Mucosa of descending colon (tissue), 3 donors: ENCODE measurements at regions not wholly inside any gene's neighbourhood (a gene's known extent, or its start where the extent isn't known, plus 50 kb on each side); places are given as distances from the start of the nearest gene placed in this dataset.

Experiments used
- ATAC-seq: fragments of 200-7000 bp; cut with Tn5 transposase; one replicate; pipeline ENCODE4 v1.9.1; 2020; ENCODE audit warnings: mild to moderate bottlenecking, moderate library complexity
- DNase-seq, 3 donors: peaks; one replicate each; pipeline ENCODE4 v3.0.0-alpha.2; 2020
- H3K36me3 ChIP-seq: fragments of 200-600 bp; one replicate; pipeline ENCODE4 v1.8.0; 2021; ENCODE audit warnings: low read depth, mild to moderate bottlenecking
- H3K4me1 ChIP-seq: fragments of 200-600 bp; one replicate; pipeline ENCODE4 v1.8.0; 2021; ENCODE audit warnings: low read depth, mild to moderate bottlenecking
- H3K4me3 ChIP-seq: fragments of 200-600 bp; one replicate; pipeline ENCODE4 v1.8.0; 2021; ENCODE audit warnings: mild to moderate bottlenecking
- H3K9me3 ChIP-seq: fragments of 200-600 bp; one replicate; pipeline ENCODE4 v1.8.0; 2021; ENCODE audit warnings: mild to moderate bottlenecking
- CTCF ChIP-seq: fragments of 200-600 bp; IDR thresholded peaks from one replicate; pipeline ENCODE4 v1.8.0; 2022; ENCODE audit warnings: antibody characterized with exemption, mild to moderate bottlenecking
- intact Hi-C, 2 donors: fragments of 100-400 bp; cut with DNase I in 1 of 2; cut with micrococcal nuclease in 1 of 2; formaldehyde crosslinking; loops; one replicate each; pipeline versions ENCODE4 v1.11.0 to v1.11.1; 2022; cut with DNase I, micrococcal nuclease
- donor health status: DM: no; HTN: no; CAD: no; lungs with moderate emphysema.
- donor health status: DM: no; HTN: no; CAD: no.
- donor health status: DM: no; HTN: yes; CAD: no.

- Histone ChIP-seq H3K4me1 (no peaks in the 10 kb centered on the region), H3K4me3 (no peak overlapping the region), H3K36me3 (no peaks in the 10 kb centered on the region), H3K9me3 (peaks cover 30% of the 10 kb centered on the region)
- no peak for TF ChIP-seq CTCF
- intact Hi-C loops: no loop called here
- ATAC-seq (no peak), DNase-seq (no peak)
Observed at GRCh38 chr17:53934931-53935330, 112.2 kb downstream of the KIF2B start.

GRCh38 chr17:53941231-53941630 lies 118.5 kb downstream of the KIF2B start:
- intact Hi-C loops: no loop called here
- Histone ChIP-seq H3K4me1 (no peaks in the 10 kb centered on the region), H3K4me3 (no peak overlapping the region), H3K36me3 (no peaks in the 10 kb centered on the region), H3K9me3 (peaks cover 19% of the 10 kb centered on the region)
- DNase-seq (no peak), ATAC-seq (no peak)
- TF ChIP-seq CTCF: no peak

GRCh38 chr17:53942436-53942835 lies 119.7 kb downstream of the KIF2B start:
- TF ChIP-seq CTCF: no peak
- H3K36me3 ChIP-seq: no peaks in the 10 kb centered on the region
- H3K4me1 ChIP-seq: no peaks in the 10 kb centered on the region
- intact Hi-C loops: no loop called here
- H3K9me3 ChIP-seq: peaks cover 19% of the 10 kb centered on the region
- no peak for DNase-seq
- no peak overlapping the region for H3K4me3 ChIP-seq
- ATAC-seq: no peak

- no peak for TF ChIP-seq CTCF
- intact Hi-C loops: no loop called here
- Histone ChIP-seq H3K4me3 (no peak overlapping the region), H3K9me3 (peaks cover 19% of the 10 kb centered on the region), H3K4me1 (no peaks in the 10 kb centered on the region), H3K36me3 (no peaks in the 10 kb centered on the region)
- ATAC-seq (no peak), DNase-seq (no peak)
Observed at GRCh38 chr17:53942898-53943297, 120.2 kb downstream of the KIF2B start.

GRCh38 chr17:53948323-53948722 lies 125.6 kb downstream of the KIF2B start:
- H3K4me3 ChIP-seq: no peak overlapping the region
- H3K4me1 ChIP-seq: no peaks in the 10 kb centered on the region
- H3K36me3 ChIP-seq: no peaks in the 10 kb centered on the region
- TF ChIP-seq CTCF: no peak
- ATAC-seq (no peak), DNase-seq (no peak)
- H3K9me3 ChIP-seq: peaks cover 32% of the 10 kb centered on the region
- intact Hi-C loops: no loop called here

- TF ChIP-seq CTCF: no peak
- Histone ChIP-seq H3K4me3 (no peak overlapping the region), H3K4me1 (no peaks in the 10 kb centered on the region), H3K36me3 (no peaks in the 10 kb centered on the region), H3K9me3 (peaks cover 34% of the 10 kb centered on the region)
- DNase-seq (no peak), ATAC-seq (no peak)
- intact Hi-C loops: no loop called here
Observed at GRCh38 chr17:53949473-53950090, 126.9 kb downstream of the KIF2B start.
